ENCODE measurements at regions not wholly inside any gene's neighbourhood (a gene's known extent, or its start where the extent isn't known, plus 50 kb on each side); places are given as distances from the start of the nearest gene placed in this dataset.

DNA sequence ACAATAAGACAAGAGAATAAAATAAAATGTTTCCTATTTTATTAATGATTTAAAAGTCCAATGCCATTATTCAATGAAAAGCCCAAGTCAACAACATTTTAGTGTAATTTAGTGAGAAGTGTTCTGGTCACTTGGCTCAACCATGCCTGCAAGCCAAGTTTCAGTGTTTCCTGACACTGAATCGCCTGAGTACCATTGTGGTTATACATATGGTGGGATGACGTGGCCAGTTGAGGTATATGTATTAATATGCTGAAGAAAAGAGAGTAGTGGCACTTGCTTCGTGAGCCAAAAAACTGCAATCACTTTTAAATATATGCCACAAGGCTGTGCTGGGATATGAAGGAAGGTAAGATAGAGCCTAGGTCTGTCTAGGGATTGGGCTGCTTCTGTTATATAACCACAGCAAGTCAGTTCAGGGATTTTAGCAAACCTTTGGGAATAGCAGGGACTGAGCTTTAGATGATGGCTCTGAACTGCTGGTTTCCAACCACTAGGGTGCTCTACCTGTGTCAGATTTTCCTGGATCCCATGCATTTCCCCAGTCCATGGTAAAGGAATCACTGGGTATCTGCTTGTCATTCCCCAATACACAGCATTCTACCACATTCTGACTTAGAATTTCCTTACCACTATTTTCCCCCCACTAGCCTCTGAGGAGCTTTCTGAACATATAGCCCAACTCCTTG lies 214.0 kb upstream of the PRPS1L1 start:
- peak; percentile 90 for ATAC-seq
- Mint-ChIP-seq H3K4me1 (peaks cover 5% of the 10 kb centered on the region), H3K36me3 (no peaks in the 10 kb centered on the region), H3K9me3 (no peaks in the 10 kb centered on the region), H3K27ac (no peak overlapping the region), H3K27me3 (ENCODE audit: low read depth) (peaks cover 61% of the 10 kb centered on the region), H3K4me3 (no peak overlapping the region)
- ChIA-PET CTCF (interaction anchor here (0.5 to 1.6 kb wide), 6 partner anchors 11 to 535 kb away, joined by 3 to 8 read pairs (median 4); no protein-coding TSS in a partner anchor), POLR2A (no interaction called here)
- no peak for TF ChIP-seq JUN (CRISPR knock-in tag; IDR thresholded peaks at IDR 0.05)
- TF ChIP-seq ZNF121 (CRISPR knock-in tag; IDR thresholded peaks at IDR 0.05) = no peak
- TF ChIP-seq NFYB (CRISPR knock-in tag; conservative IDR thresholded peaks at IDR 0.05; ENCODE audit: low read depth) = no peak
- DNase-seq (ENCODE audit: low spot score) = no peak

DNA sequence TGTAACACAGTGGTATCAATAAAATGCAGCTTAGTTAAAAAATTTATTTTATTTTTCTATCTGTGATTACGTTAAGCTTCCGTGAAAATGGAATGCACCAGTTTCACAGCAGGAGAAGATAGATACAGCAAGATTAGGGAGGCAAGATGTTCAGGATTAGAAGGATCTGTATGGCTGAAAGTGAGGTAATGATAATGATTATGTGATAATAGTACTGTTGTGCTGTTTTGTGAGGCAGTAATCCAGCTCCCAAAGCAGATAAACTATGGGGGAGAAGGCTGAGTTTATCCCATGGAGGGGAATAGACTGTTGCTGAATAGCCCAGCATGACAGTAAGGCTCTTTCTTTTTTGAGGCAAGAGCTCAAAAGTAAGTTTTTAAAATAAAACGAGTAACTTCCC lies 216.1 kb upstream of the PRPS1L1 start:
- no peaks in the 10 kb centered on the region for H3K36me3 Mint-ChIP-seq
- no peak overlapping the region for H3K4me3 Mint-ChIP-seq
- peaks cover 62% of the 10 kb centered on the region for H3K27me3 Mint-ChIP-seq (ENCODE audit: low read depth)
- TF ChIP-seq FOXK1 (CRISPR knock-in tag; IDR thresholded peaks at IDR 0.05) = no peak
- TF ChIP-seq, protein P1, sequence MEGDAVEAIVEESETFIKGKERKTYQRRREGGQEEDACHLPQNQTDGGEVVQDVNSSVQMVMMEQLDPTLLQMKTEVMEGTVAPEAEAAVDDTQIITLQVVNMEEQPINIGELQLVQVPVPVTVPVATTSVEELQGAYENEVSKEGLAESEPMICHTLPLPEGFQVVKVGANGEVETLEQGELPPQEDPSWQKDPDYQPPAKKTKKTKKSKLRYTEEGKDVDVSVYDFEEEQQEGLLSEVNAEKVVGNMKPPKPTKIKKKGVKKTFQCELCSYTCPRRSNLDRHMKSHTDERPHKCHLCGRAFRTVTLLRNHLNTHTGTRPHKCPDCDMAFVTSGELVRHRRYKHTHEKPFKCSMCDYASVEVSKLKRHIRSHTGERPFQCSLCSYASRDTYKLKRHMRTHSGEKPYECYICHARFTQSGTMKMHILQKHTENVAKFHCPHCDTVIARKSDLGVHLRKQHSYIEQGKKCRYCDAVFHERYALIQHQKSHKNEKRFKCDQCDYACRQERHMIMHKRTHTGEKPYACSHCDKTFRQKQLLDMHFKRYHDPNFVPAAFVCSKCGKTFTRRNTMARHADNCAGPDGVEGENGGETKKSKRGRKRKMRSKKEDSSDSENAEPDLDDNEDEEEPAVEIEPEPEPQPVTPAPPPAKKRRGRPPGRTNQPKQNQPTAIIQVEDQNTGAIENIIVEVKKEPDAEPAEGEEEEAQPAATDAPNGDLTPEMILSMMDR (IDR thresholded peaks at IDR 0.05) = no peak
- TF ChIP-seq CREB1 (CRISPR knock-in tag; IDR thresholded peaks at IDR 0.05) = no peak
- no peak for TF ChIP-seq KAT7 (CRISPR knock-in tag; IDR thresholded peaks at IDR 0.05; ENCODE audit: borderline replicate concordance)
- no peak for TF ChIP-seq ZNF138 (CRISPR knock-in tag; conservative IDR thresholded peaks at IDR 0.05)
- TF ChIP-seq, protein P2, sequence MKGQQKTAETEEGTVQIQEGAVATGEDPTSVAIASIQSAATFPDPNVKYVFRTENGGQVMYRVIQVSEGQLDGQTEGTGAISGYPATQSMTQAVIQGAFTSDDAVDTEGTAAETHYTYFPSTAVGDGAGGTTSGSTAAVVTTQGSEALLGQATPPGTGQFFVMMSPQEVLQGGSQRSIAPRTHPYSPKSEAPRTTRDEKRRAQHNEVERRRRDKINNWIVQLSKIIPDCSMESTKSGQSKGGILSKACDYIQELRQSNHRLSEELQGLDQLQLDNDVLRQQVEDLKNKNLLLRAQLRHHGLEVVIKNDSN (CRISPR knock-in tag; IDR thresholded peaks at IDR 0.05) = no peak
- ATAC-seq (no peak), DNase-seq (ENCODE audit: low spot score) (no peak)
- peaks cover 5% of the 10 kb centered on the region for H3K4me1 Mint-ChIP-seq
- ChIA-PET CTCF (interaction anchor here (1.2 kb wide), 1 partner anchor 16 kb away, joined by 3 read pairs; no protein-coding TSS in a partner anchor), POLR2A (no interaction called here)
- H3K9me3 Mint-ChIP-seq = no peaks in the 10 kb centered on the region
- no peak overlapping the region for H3K27ac Mint-ChIP-seq

DNA sequence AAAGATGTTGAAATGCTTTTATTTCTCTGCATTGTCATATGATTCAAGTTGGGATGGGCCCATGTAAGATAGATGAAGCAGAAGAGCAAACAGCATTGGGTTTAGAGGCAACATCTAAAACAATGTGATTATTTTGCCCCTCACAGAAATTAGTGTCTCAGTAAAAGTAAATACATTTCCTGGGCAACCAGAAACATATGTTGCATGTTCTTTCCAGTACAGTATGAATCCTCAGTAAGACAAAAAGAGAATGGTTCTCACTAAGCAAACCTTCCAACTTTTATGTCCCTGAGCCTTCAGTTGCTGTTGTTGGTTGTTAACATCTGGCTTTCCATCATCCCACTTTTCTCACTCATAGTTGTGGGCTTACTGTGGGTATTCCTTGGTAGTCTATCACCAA lies 222.5 kb upstream of the PRPS1L1 start:
- Mint-ChIP-seq H3K27me3 (ENCODE audit: low read depth) (peaks cover 19% of the 10 kb centered on the region), H3K36me3 (no peaks in the 10 kb centered on the region), H3K4me3 (no peak overlapping the region), H3K27ac (no peak overlapping the region), H3K9me3 (peaks cover 9% of the 10 kb centered on the region), H3K4me1 (no peaks in the 10 kb centered on the region)
- ATAC-seq = no peak
- no peak for DNase-seq (ENCODE audit: low spot score)
- ChIA-PET POLR2A (no interaction called here), CTCF (no interaction called here)
- no peak for TF ChIP-seq ZNF263 (CRISPR knock-in tag; IDR thresholded peaks at IDR 0.05; ENCODE audit: low read depth)
- TF ChIP-seq, protein P3, sequence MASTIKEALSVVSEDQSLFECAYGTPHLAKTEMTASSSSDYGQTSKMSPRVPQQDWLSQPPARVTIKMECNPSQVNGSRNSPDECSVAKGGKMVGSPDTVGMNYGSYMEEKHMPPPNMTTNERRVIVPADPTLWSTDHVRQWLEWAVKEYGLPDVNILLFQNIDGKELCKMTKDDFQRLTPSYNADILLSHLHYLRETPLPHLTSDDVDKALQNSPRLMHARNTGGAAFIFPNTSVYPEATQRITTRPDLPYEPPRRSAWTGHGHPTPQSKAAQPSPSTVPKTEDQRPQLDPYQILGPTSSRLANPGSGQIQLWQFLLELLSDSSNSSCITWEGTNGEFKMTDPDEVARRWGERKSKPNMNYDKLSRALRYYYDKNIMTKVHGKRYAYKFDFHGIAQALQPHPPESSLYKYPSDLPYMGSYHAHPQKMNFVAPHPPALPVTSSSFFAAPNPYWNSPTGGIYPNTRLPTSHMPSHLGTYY (CRISPR knock-in tag; IDR thresholded peaks at IDR 0.05) = no peak

DNA sequence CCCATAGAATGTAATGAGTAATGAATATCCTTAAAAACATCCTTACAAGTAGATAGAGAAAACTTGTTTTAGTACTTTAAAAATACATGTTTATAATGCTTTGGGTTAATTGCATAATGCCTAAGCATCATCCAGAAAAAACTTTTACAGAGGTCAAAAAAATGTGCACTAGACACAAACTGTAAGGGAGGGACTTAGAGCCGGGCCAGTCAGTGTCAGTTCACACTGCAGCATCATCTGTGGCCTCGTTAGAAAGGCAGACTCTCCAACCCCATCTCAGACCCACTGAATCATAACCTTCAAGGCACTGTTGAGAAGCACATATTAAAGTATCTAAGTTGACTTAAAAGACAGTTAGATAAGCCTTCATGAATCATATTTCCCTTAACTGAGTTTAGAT lies 230.1 kb upstream of the PRPS1L1 start:
- H3K36me3 Mint-ChIP-seq = peaks cover 8% of the 10 kb centered on the region
- POLR2A ChIA-PET = no interaction called here
- H3K27ac Mint-ChIP-seq = no peak overlapping the region
- H3K4me3 Mint-ChIP-seq = no peak overlapping the region
- DNase-seq (ENCODE audit: low spot score) = no peak
- H3K9me3 Mint-ChIP-seq = peaks cover 19% of the 10 kb centered on the region
- CTCF ChIA-PET = no interaction called here
- H3K4me1 Mint-ChIP-seq = no peaks in the 10 kb centered on the region
- H3K27me3 Mint-ChIP-seq (ENCODE audit: low read depth) = no peaks in the 10 kb centered on the region; the same call in 1 of the 2 replicates
- no peak for ATAC-seq
- TF ChIP-seq, protein P3 (CRISPR knock-in tag; IDR thresholded peaks at IDR 0.05) = no peak
- TF ChIP-seq TP53 (CRISPR knock-in tag; IDR thresholded peaks at IDR 0.05) = no peak
- TF ChIP-seq, protein P4, sequence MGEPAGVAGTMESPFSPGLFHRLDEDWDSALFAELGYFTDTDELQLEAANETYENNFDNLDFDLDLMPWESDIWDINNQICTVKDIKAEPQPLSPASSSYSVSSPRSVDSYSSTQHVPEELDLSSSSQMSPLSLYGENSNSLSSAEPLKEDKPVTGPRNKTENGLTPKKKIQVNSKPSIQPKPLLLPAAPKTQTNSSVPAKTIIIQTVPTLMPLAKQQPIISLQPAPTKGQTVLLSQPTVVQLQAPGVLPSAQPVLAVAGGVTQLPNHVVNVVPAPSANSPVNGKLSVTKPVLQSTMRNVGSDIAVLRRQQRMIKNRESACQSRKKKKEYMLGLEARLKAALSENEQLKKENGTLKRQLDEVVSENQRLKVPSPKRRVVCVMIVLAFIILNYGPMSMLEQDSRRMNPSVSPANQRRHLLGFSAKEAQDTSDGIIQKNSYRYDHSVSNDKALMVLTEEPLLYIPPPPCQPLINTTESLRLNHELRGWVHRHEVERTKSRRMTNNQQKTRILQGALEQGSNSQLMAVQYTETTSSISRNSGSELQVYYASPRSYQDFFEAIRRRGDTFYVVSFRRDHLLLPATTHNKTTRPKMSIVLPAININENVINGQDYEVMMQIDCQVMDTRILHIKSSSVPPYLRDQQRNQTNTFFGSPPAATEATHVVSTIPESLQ (CRISPR knock-in tag; IDR thresholded peaks at IDR 0.05) = no peak
- TF ChIP-seq IRF2 (CRISPR knock-in tag; IDR thresholded peaks at IDR 0.05; ENCODE audit: borderline replicate concordance, low read depth) = no peak
- TF ChIP-seq HMGA2 (CRISPR knock-in tag; IDR thresholded peaks at IDR 0.05) = no peak
- TF ChIP-seq ATF1 (CRISPR knock-in tag; IDR thresholded peaks at IDR 0.05) = no peak
- TF ChIP-seq MYBL2 (CRISPR knock-in tag; IDR thresholded peaks at IDR 0.05) = no peak
- no peak for TF ChIP-seq ZNF317 (CRISPR knock-in tag; IDR thresholded peaks at IDR 0.05; ENCODE audit: borderline replicate concordance, low read depth)
- no peak for TF ChIP-seq TCF7 (CRISPR knock-in tag; IDR thresholded peaks at IDR 0.05; ENCODE audit: low read depth)
- TF ChIP-seq, protein P5, sequence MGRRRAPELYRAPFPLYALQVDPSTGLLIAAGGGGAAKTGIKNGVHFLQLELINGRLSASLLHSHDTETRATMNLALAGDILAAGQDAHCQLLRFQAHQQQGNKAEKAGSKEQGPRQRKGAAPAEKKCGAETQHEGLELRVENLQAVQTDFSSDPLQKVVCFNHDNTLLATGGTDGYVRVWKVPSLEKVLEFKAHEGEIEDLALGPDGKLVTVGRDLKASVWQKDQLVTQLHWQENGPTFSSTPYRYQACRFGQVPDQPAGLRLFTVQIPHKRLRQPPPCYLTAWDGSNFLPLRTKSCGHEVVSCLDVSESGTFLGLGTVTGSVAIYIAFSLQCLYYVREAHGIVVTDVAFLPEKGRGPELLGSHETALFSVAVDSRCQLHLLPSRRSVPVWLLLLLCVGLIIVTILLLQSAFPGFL (CRISPR knock-in tag; IDR thresholded peaks at IDR 0.05; ENCODE audit: borderline replicate concordance) = no peak
- no peak for TF ChIP-seq NFATC4 (CRISPR knock-in tag; IDR thresholded peaks at IDR 0.05)
- TF ChIP-seq GABPB1 (CRISPR knock-in tag; IDR thresholded peaks at IDR 0.05) = no peak
